Mesendoderm (in vitro differentiated cells): ENCODE measurements at regions not wholly inside any gene's neighbourhood (a gene's known extent, or its start where the extent isn't known, plus 50 kb on each side); places are given as distances from the start of the nearest gene placed in this dataset.

Experiments
- DNase-seq: peaks from one replicate; pipeline ENCODE4 v3.0.0; 2013
- H2AK5ac ChIP-seq: 2 replicates; pipeline ENCODE4 v1.6.1; 2013; ENCODE audit warnings: low read length, inconsistent platforms
- H2BK120ac ChIP-seq: 2 replicates; pipeline ENCODE4 v1.6.1; 2013; ENCODE audit warnings: low read depth, mild to moderate bottlenecking, low read length, moderate library complexity, mixed read lengths
- H2BK15ac ChIP-seq: replicated peaks from 2 replicates; pipeline ENCODE4 v1.6.1; 2013; ENCODE audit warnings: low read depth, mild to moderate bottlenecking, moderate library complexity
- H2BK5ac ChIP-seq: 2 replicates; pipeline ENCODE4 v1.6.1; 2013; ENCODE audit warnings: low read length, inconsistent platforms
- H3K18ac ChIP-seq: 2 replicates; pipeline ENCODE4 v1.6.1; 2013; ENCODE audit warnings: mild to moderate bottlenecking, low read length, mixed read lengths
- H3K23ac ChIP-seq: one replicate; pipeline ENCODE4 v1.6.1; 2013; ENCODE audit warnings: low read length
- H3K27ac ChIP-seq: 2 replicates; pipeline ENCODE4 v1.5.1; 2013; ENCODE audit warnings: low read depth, mild to moderate bottlenecking, inconsistent platforms, low read length, moderate library complexity
- H3K27me3 ChIP-seq: 2 replicates; pipeline ENCODE4 v1.6.1; 2013; ENCODE audit warnings: low read length, control low read depth, mild to moderate bottlenecking, inconsistent platforms; ENCODE audit not compliant: insufficient read depth, poor library complexity
- H3K36me3 ChIP-seq: 2 replicates; pipeline ENCODE4 v1.6.1; 2013; ENCODE audit warnings: low read length, inconsistent platforms; ENCODE audit not compliant: control insufficient read depth, insufficient read depth
- H3K4ac ChIP-seq: one replicate; pipeline ENCODE4 v1.6.1; 2013; ENCODE audit warnings: low read depth, mild to moderate bottlenecking, low read length, moderate library complexity
- H3K4me1 ChIP-seq: 2 replicates; pipeline ENCODE4 v1.6.1; 2013; ENCODE audit warnings: low read depth, low read length, inconsistent platforms; ENCODE audit not compliant: control insufficient read depth
- H3K4me2 ChIP-seq: 2 replicates; pipeline ENCODE4 v1.6.1; 2013; ENCODE audit warnings: low read length
- H3K4me3 ChIP-seq: 2 replicates; pipeline ENCODE4 v1.5.1; 2013; ENCODE audit warnings: mild to moderate bottlenecking, low read length
- H3K56ac ChIP-seq: one replicate; pipeline ENCODE4 v1.6.1; 2013; ENCODE audit warnings: low read length
- H3K79me1 ChIP-seq: 2 replicates; pipeline ENCODE4 v1.6.1; 2013; ENCODE audit warnings: low read length, inconsistent platforms
- H3K79me2 ChIP-seq: 2 replicates; pipeline ENCODE4 v1.6.1; 2013; ENCODE audit warnings: mild to moderate bottlenecking, low read length; ENCODE audit not compliant: control insufficient read depth, insufficient read depth
- H3K9ac ChIP-seq: 2 replicates; pipeline ENCODE4 v1.6.1; 2013; ENCODE audit warnings: low read length, inconsistent platforms
- H4K5ac ChIP-seq: one replicate; pipeline ENCODE4 v1.6.1; 2013; ENCODE audit warnings: low read length
- H4K8ac ChIP-seq: one replicate; pipeline ENCODE4 v1.6.1; 2013; ENCODE audit warnings: low read depth, mild to moderate bottlenecking, control low read depth, low read length, moderate library complexity
- WGBS: extraction: QIAGEN DNeasy Blood & Tissue Kit; methylation state at CpG from one replicate; pipeline ENCODE4 v1.1.7; 2013; ENCODE audit warnings: low lambda C conversion rate, missing lambda C conversion rate; ENCODE audit not compliant: insufficient coverage; ENCODE audit errors: extremely low coverage; 5-methylcytosine and 5-hydroxymethylcytosine counted together

- Histone ChIP-seq H3K4me3 (no peak overlapping the region), H3K23ac (no peak overlapping the region), H3K27ac (no peak overlapping the region), H3K4ac (no peak overlapping the region), H2BK5ac (no peak overlapping the region), H3K79me1 (no peaks in the 10 kb centered on the region), H3K36me3 (no peaks in the 10 kb centered on the region), H3K56ac (no peak overlapping the region), H2AK5ac (no peak overlapping the region), H4K8ac (no peak overlapping the region), H3K27me3 (no peaks in the 10 kb centered on the region), H3K18ac (no peak overlapping the region), H3K4me1 (no peaks in the 10 kb centered on the region), H4K5ac (no peak overlapping the region), H3K79me2 (no peaks in the 10 kb centered on the region), H2BK15ac (no peak overlapping the region), H3K4me2 (no peak overlapping the region), H3K9ac (no peak overlapping the region), H2BK120ac (no peak overlapping the region)
- WGBS = no CpG with 5 or more reads among the region's 2 CpGs
- DNase-seq = no peak
These were observed 174.6 kb upstream of the CLEC14A start for GRCh38 chr14:38430522-38430921.

GRCh38 chr14:38425324-38425976, 169.6 kb upstream of the CLEC14A start:
- Histone ChIP-seq H3K23ac (no peak overlapping the region), H4K5ac (no peak overlapping the region), H3K4me1 (no peaks in the 10 kb centered on the region), H2BK120ac (no peak overlapping the region), H3K27me3 (no peaks in the 10 kb centered on the region), H3K4me2 (no peak overlapping the region), H3K79me1 (no peaks in the 10 kb centered on the region), H3K18ac (no peak overlapping the region), H2AK5ac (no peak overlapping the region), H3K36me3 (no peaks in the 10 kb centered on the region), H3K4ac (no peak overlapping the region), H3K27ac (no peak overlapping the region), H3K56ac (no peak overlapping the region), H2BK15ac (no peak overlapping the region), H4K8ac (no peak overlapping the region), H3K9ac (no peak overlapping the region), H2BK5ac (no peak overlapping the region), H3K79me2 (no peaks in the 10 kb centered on the region), H3K4me3 (no peak overlapping the region)
- WGBS = no CpG with 5 or more reads among the region's 5 CpGs
- no peak for DNase-seq

GRCh38 chr14:38420048-38420447, 164.2 kb upstream of the CLEC14A start:
- Histone ChIP-seq H3K23ac (no peak overlapping the region), H3K4me1 (no peaks in the 10 kb centered on the region), H3K18ac (no peak overlapping the region), H4K8ac (no peak overlapping the region), H3K79me2 (no peaks in the 10 kb centered on the region), H3K27me3 (no peaks in the 10 kb centered on the region), H3K9ac (no peak overlapping the region), H3K27ac (no peak overlapping the region), H3K4me2 (no peak overlapping the region), H3K4ac (no peak overlapping the region), H3K56ac (no peak overlapping the region), H2BK15ac (no peak overlapping the region), H3K79me1 (no peaks in the 10 kb centered on the region), H2BK5ac (no peak overlapping the region), H3K36me3 (no peaks in the 10 kb centered on the region), H4K5ac (no peak overlapping the region), H2BK120ac (no peak overlapping the region), H3K4me3 (no peak overlapping the region), H2AK5ac (no peak overlapping the region)
- no peak for DNase-seq

GRCh38 chr14:38419579-38419978, 163.7 kb upstream of the CLEC14A start:
- Histone ChIP-seq H3K79me1 (no peaks in the 10 kb centered on the region), H3K4ac (no peak overlapping the region), H3K4me2 (no peak overlapping the region), H4K8ac (no peak overlapping the region), H3K27ac (no peak overlapping the region), H3K4me3 (no peak overlapping the region), H3K79me2 (no peaks in the 10 kb centered on the region), H2BK15ac (no peak overlapping the region), H3K27me3 (no peaks in the 10 kb centered on the region), H3K9ac (no peak overlapping the region), H2BK5ac (no peak overlapping the region), H2BK120ac (no peak overlapping the region), H3K56ac (no peak overlapping the region), H3K4me1 (no peaks in the 10 kb centered on the region), H3K23ac (no peak overlapping the region), H3K18ac (no peak overlapping the region), H3K36me3 (no peaks in the 10 kb centered on the region), H4K5ac (no peak overlapping the region), H2AK5ac (no peak overlapping the region)
- peak; percentile 60 for DNase-seq
- no CpG with 5 or more reads among the region's 5 CpGs for WGBS

GRCh38 chr14:38412654-38413053, 156.8 kb upstream of the CLEC14A start:
- H2BK5ac ChIP-seq = no peak overlapping the region
- WGBS = no CpG with 5 or more reads among the region's 8 CpGs
- no peak overlapping the region for H3K9ac ChIP-seq
- no peak overlapping the region for H2BK120ac ChIP-seq
- no peaks in the 10 kb centered on the region for H3K4me1 ChIP-seq
- H3K4me2 ChIP-seq = no peak overlapping the region
- H2AK5ac ChIP-seq = no peak overlapping the region
- H3K36me3 ChIP-seq = no peaks in the 10 kb centered on the region
- H3K79me2 ChIP-seq = no peaks in the 10 kb centered on the region
- no peaks in the 10 kb centered on the region for H3K27me3 ChIP-seq
- no peak for DNase-seq
- H3K4ac ChIP-seq = no peak overlapping the region
- no peak overlapping the region for H4K8ac ChIP-seq
- H4K5ac ChIP-seq = no peak overlapping the region
- no peak overlapping the region for H2BK15ac ChIP-seq
- H3K56ac ChIP-seq = no peak overlapping the region
- H3K23ac ChIP-seq = no peak overlapping the region
- no peak overlapping the region for H3K4me3 ChIP-seq
- H3K79me1 ChIP-seq = no peaks in the 10 kb centered on the region
- H3K18ac ChIP-seq = no peak overlapping the region
- H3K27ac ChIP-seq = no peak overlapping the region

- WGBS = no CpG with 5 or more reads among the region's 1 CpG
- Histone ChIP-seq H3K79me1 (no peaks in the 10 kb centered on the region), H3K18ac (no peak overlapping the region), H3K4me2 (no peak overlapping the region), H2AK5ac (no peak overlapping the region), H3K23ac (no peak overlapping the region), H2BK120ac (no peak overlapping the region), H3K4ac (no peak overlapping the region), H3K4me1 (no peaks in the 10 kb centered on the region), H2BK5ac (no peak overlapping the region), H2BK15ac (no peak overlapping the region), H3K27me3 (no peaks in the 10 kb centered on the region), H4K8ac (no peak overlapping the region), H3K79me2 (no peaks in the 10 kb centered on the region), H4K5ac (no peak overlapping the region), H3K9ac (no peak overlapping the region), H3K27ac (no peak overlapping the region), H3K36me3 (no peaks in the 10 kb centered on the region), H3K4me3 (no peak overlapping the region), H3K56ac (no peak overlapping the region)
- no peak for DNase-seq
These were observed 154.5 kb upstream of the CLEC14A start for GRCh38 chr14:38410442-38410841.
